HepG2 (cell line): ENCODE measurements at regions not wholly inside any gene's neighbourhood (a gene's known extent, or its start where the extent isn't known, plus 50 kb on each side); places are given as distances from the start of the nearest gene placed in this dataset.

Source experiments
- ATAC-seq: fragments of 200-7000 bp; cut with Tn5 transposase; 3 replicates; pipeline ENCODE4 v1.9.1; 2020; ENCODE audit warnings: mild to moderate bottlenecking, moderate library complexity
- BruUV-seq: library from RNA; stranded (reverse); fragments of 400-500 nt; replicated peaks from 2 replicates; lab custom pipeline; 2021; lab: Mats Ljungman, UMichigan
- CTCF ChIA-PET: fragments of 300-600 bp; formaldehyde crosslinking; extraction: SDS; loops from one replicate; lab custom pipeline; 2021; ENCODE audit warnings: low total read pairs, inconsistent platforms, low intra/inter-chr PET ratio; lab: Yijun Ruan, JAX
- POLR2A ChIA-PET: fragments of 350-600 bp; sonication (Branson Sonifier 250); formaldehyde crosslinking; loops from one replicate; lab custom pipeline; 2020; ENCODE audit warnings: antibody characterized with exemption, inconsistent platforms; lab: Yijun Ruan, JAX
- DNase-seq: peaks from one replicate; pipeline ENCODE4 v3.0.0-alpha.2; 2015; ENCODE audit warnings: low spot score
- FAIRE-seq: peaks from 3 replicates; lab custom pipeline; 2011; peaks lifted over from hg19 to GRCh38; lab: Jason Lieb, UNC
- H2AFZ ChIP-seq: one replicate; pipeline ENCODE4 v1.6.1; 2011; ENCODE audit warnings: low read length, inconsistent platforms
- H3K27ac ChIP-seq: fragments of 300-600 bp; 3 replicates; pipeline ENCODE4 v1.8.0; 2011; ENCODE audit warnings: mixed run types, mild to moderate bottlenecking, mixed read lengths, low read length, inconsistent platforms; ENCODE audit not compliant: insufficient read depth; ENCODE audit errors: extremely low read length
- H3K27me3 ChIP-seq, 2 experiments: fragments of 200-600 bp in 1 of 2; 2 replicates in 1 of 2; 3 replicates in 1 of 2; pipeline versions ENCODE4 v1.6.0 to v1.8.0; 2011; ENCODE audit warnings: low read length in 2 of 2, mild to moderate bottlenecking in 2 of 2, moderate library complexity in 2 of 2, inconsistent platforms in 1 of 2; ENCODE audit not compliant: insufficient read depth in 2 of 2, control insufficient read depth in 1 of 2
- H3K36me3 ChIP-seq, 2 experiments: fragments of 200-600 bp in 1 of 2; replicated peaks in 1 of 2; 2 replicates in 1 of 2; 3 replicates in 1 of 2; pipeline versions ENCODE4 v1.5.1 to v1.8.0; 2011; ENCODE audit warnings: low read length in 2 of 2, inconsistent platforms in 1 of 2; ENCODE audit not compliant: insufficient read depth in 2 of 2, control insufficient read depth in 1 of 2
- H3K4me1 ChIP-seq: 2 replicates; pipeline ENCODE4 v1.5.1; 2012; ENCODE audit warnings: low read length, inconsistent platforms; ENCODE audit not compliant: insufficient read depth
- H3K4me2 ChIP-seq: 2 replicates; pipeline ENCODE4 v1.6.0; 2011; ENCODE audit warnings: low read depth, low read length, inconsistent platforms
- H3K4me3 ChIP-seq, 3 experiments: fragments of 200-600 bp in 1 of 3; sonication (generic), shearing (Covaris generic) in 1 of 3; replicated peaks in 1 of 3; 2 replicates each; pipeline ENCODE4 v1.5.1; 2011 to 2016; ENCODE audit warnings: low read length in 3 of 3, inconsistent platforms in 2 of 3, low read depth in 2 of 3, mild to moderate bottlenecking in 2 of 3, control low read depth in 1 of 3, mixed read lengths in 1 of 3; ENCODE audit not compliant: insufficient read depth in 1 of 3
- H3K79me2 ChIP-seq: one replicate; pipeline ENCODE4 v1.6.1; 2011; ENCODE audit warnings: low read length, inconsistent platforms; ENCODE audit not compliant: insufficient read depth
- H3K9ac ChIP-seq: 2 replicates; pipeline ENCODE4 v1.6.0; 2011; ENCODE audit warnings: mild to moderate bottlenecking, low read depth, low read length, inconsistent platforms; ENCODE audit not compliant: insufficient read depth
- H3K9me3 ChIP-seq: 2 replicates; pipeline ENCODE4 v1.5.1; 2012; ENCODE audit warnings: mild to moderate bottlenecking, low read length
- H4K20me1 ChIP-seq: 2 replicates; pipeline ENCODE4 v1.6.0; 2011; ENCODE audit warnings: inconsistent platforms, mild to moderate bottlenecking, low read length, moderate library complexity; ENCODE audit not compliant: insufficient read depth
- CENPBD1 ChIP-seq: sonication (generic); formaldehyde crosslinking; IDR thresholded peaks from 2 replicates; pipeline ENCODE4 v1.8.0; 2022; ENCODE audit warnings: missing genetic modification reagents, low read depth, mild to moderate bottlenecking, borderline replicate concordance
- GTF3A ChIP-seq: sonication (generic); formaldehyde crosslinking; conservative IDR thresholded peaks from 2 replicates; pipeline ENCODE4 v1.4.0; 2020; ENCODE audit warnings: mild to moderate bottlenecking, missing genetic modification reagents
- HOMEZ ChIP-seq: IDR thresholded peaks from 2 replicates; pipeline ENCODE4 v1.6.1; 2016; ENCODE audit warnings: low read depth
- KIAA2018 ChIP-seq: sonication (generic); formaldehyde crosslinking; IDR thresholded peaks from 2 replicates; pipeline ENCODE4 v1.5.0; 2020; ENCODE audit warnings: mild to moderate bottlenecking, missing genetic modification reagents, borderline replicate concordance
- MLX ChIP-seq: IDR thresholded peaks from 2 replicates; pipeline ENCODE4 v1.6.1; 2016
- MXI1 ChIP-seq: IDR thresholded peaks from 3 replicates; pipeline ENCODE4 v1.6.1; 2012; ENCODE audit warnings: low read depth, low read length, inconsistent platforms, borderline replicate concordance
- NFE2L2 ChIP-seq: fragments of 150-350 bp; IDR thresholded peaks from 2 replicates; pipeline ENCODE4 v1.6.1; 2014; ENCODE audit warnings: low read length
- PLSCR1 ChIP-seq: sonication (generic); formaldehyde crosslinking; IDR thresholded peaks from 2 replicates; pipeline ENCODE4 v1.5.0; 2020; ENCODE audit warnings: missing genetic modification reagents, mild to moderate bottlenecking, borderline replicate concordance
- RFX5 ChIP-seq: IDR thresholded peaks from 2 replicates; pipeline ENCODE4 v1.6.1; 2011; ENCODE audit warnings: low read depth, low read length, improper control_type of control experiment
- SMC3 ChIP-seq: IDR thresholded peaks from 2 replicates; pipeline ENCODE4 v1.6.1; 2011; ENCODE audit warnings: low read length, improper control_type of control experiment
- ZNF207 ChIP-seq: fragments of 450-650 bp; IDR thresholded peaks from 2 replicates; pipeline ENCODE4 v1.6.1; 2016; ENCODE audit warnings: antibody characterized with exemption, borderline replicate concordance
- ZNF746 ChIP-seq: sonication (generic); formaldehyde crosslinking; IDR thresholded peaks from 2 replicates; pipeline ENCODE4 v1.8.0; 2022; ENCODE audit warnings: mild to moderate bottlenecking, missing genetic modification reagents
- ZNF772 ChIP-seq: sonication (generic); formaldehyde crosslinking; IDR thresholded peaks from 2 replicates; pipeline ENCODE4 v1.5.0; 2020; ENCODE audit warnings: mild to moderate bottlenecking, missing genetic modification reagents
- WGBS: methylation state at CpG from one replicate; pipeline ENCODE4 v1.1.6; 2017; ENCODE audit warnings: low lambda C conversion rate; 5-methylcytosine and 5-hydroxymethylcytosine counted together
- in situ Hi-C: cut with HindIII; loops from 2 replicates; pipeline ENCODE4 v1.10.0; 2017; ENCODE audit warnings: low pct_unique_long_range_greater_than_20kb; ENCODE audit not compliant: extremely low pct_ligation_motif_present
- intact Hi-C: fragments of 100-400 bp; cut with micrococcal nuclease; formaldehyde crosslinking; loops from one replicate; pipeline ENCODE4 v1.10.0; 2022; ENCODE audit not compliant: unreplicated experiment

GRCh38 chr6:18961566-18961965 is 574.4 kb downstream of the RNF144B start (continued):
- TF ChIP-seq HOMEZ (CRISPR knock-in tag) = no peak
- TF ChIP-seq NFE2L2 = no peak
- no peak for TF ChIP-seq PLSCR1

GRCh38 chr6:18962361-18962905 is 575.3 kb downstream of the RNF144B start:
- no peaks in the 10 kb centered on the region for H4K20me1 ChIP-seq
- WGBS = 3% methylated on average over 4 of the region's 4 CpGs
- no peak overlapping the region for H3K27ac ChIP-seq
- peaks cover 18% of the 10 kb centered on the region; the same call in 1 of the 2 replicates for H3K9me3 ChIP-seq
- H2AFZ ChIP-seq = no peak overlapping the region
- no peak overlapping the region for H3K4me2 ChIP-seq
- ATAC-seq (no peak), DNase-seq (no peak), FAIRE-seq (no peak)
- in situ Hi-C loops = no loop called here
- POLR2A ChIA-PET = no interaction called here
- CTCF ChIA-PET = no interaction called here
- no peaks in the 10 kb centered on the region for H3K36me3 ChIP-seq
- H3K4me1 ChIP-seq = no peaks in the 10 kb centered on the region
- intact Hi-C loops = no loop called here
- H3K79me2 ChIP-seq = no peaks in the 10 kb centered on the region
- H3K27me3 ChIP-seq = no peaks in the 10 kb centered on the region
- no peak overlapping the region for H3K9ac ChIP-seq
- BruUV-seq = no TSS peak
- H3K4me3 ChIP-seq = no peak overlapping the region
- TF ChIP-seq MXI1 (no peak), MLX (CRISPR knock-in tag) (no peak), SMC3 (no peak), ZNF207 (no peak), CENPBD1 (CRISPR knock-in tag) (no peak), RFX5 (no peak), KIAA2018 (no peak), GTF3A (CRISPR knock-in tag) (no peak), ZNF772 (CRISPR knock-in tag) (no peak), ZNF746 (CRISPR knock-in tag) (no peak)
